Gastroesophageal sphincter (tissue), 3 donors: ENCODE measurements at regions not wholly inside any gene's neighbourhood (a gene's known extent, or its start where the extent isn't known, plus 50 kb on each side); places are given as distances from the start of the nearest gene placed in this dataset.

Experiments used
- POLR2A ChIP-seq, 2 donors: fragments of 450-650 bp; IDR thresholded peaks; one replicate each; pipeline ENCODE4 v1.6.1; 2017; ENCODE audit warnings: antibody characterized with exemption in 2 of 2, mild to moderate bottlenecking in 2 of 2, moderate library complexity in 1 of 2
- TF ChIP-seq, protein P1 (sequence below), 4 experiments: fragments of 200-600 bp in 2 of 4; fragments of 450-650 bp in 2 of 4; sonication (generic) in 1 of 4; IDR thresholded peaks; one replicate each; pipeline ENCODE4 v1.5.1; 2017 to 2019; ENCODE audit warnings: antibody characterized with exemption in 4 of 4, mild to moderate bottlenecking in 2 of 4, moderate library complexity in 2 of 4

DNA sequence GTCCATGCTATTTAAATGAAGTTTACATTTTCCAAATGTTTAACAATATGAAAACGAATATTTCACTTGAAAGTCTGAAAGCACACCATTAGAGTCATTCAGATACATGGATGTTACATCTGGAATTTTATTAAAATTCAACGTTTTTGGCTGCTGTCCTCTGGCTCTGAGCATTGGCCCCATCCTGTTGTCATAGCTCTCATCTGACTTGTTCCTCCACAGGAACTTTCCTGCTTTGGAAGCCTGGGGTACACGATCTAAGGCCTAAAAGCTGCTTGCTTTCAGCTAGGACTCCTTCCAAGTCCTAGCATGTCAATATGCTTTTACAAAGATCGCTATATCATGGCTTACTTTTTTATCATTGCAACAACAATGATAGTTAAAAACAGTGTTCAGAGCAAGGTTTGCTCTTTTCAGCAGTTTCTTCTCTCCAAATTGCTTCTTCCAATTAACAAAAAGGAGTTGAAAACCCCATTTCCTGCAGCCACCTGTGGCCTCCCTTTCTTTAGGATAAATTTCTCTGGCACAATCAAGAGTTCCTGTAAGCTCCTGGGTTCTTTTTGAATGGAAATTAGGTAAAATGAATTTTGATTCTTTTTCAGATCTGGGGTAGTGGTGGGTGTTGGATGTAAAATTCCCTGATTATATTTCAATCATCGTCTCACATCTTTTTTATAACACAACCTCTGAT is 413.4 kb upstream of the AGA start:
- no peak for TF ChIP-seq POLR2A (IDR thresholded peaks at IDR 0.05)
- TF ChIP-seq, protein P1, sequence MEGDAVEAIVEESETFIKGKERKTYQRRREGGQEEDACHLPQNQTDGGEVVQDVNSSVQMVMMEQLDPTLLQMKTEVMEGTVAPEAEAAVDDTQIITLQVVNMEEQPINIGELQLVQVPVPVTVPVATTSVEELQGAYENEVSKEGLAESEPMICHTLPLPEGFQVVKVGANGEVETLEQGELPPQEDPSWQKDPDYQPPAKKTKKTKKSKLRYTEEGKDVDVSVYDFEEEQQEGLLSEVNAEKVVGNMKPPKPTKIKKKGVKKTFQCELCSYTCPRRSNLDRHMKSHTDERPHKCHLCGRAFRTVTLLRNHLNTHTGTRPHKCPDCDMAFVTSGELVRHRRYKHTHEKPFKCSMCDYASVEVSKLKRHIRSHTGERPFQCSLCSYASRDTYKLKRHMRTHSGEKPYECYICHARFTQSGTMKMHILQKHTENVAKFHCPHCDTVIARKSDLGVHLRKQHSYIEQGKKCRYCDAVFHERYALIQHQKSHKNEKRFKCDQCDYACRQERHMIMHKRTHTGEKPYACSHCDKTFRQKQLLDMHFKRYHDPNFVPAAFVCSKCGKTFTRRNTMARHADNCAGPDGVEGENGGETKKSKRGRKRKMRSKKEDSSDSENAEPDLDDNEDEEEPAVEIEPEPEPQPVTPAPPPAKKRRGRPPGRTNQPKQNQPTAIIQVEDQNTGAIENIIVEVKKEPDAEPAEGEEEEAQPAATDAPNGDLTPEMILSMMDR (IDR thresholded peaks at IDR 0.05), result no peak
